Uterus (tissue), 2 donors: ENCODE measurements at regions not wholly inside any gene's neighbourhood (a gene's known extent, or its start where the extent isn't known, plus 50 kb on each side); places are given as distances from the start of the nearest gene placed in this dataset.

ENCODE experiments used
- CTCF ChIP-seq, 4 experiments: fragments of 200-600 bp in 2 of 4; fragments of 450-650 bp in 2 of 4; sonication (generic) in 2 of 4; IDR thresholded peaks; one replicate each; pipeline ENCODE4 v1.5.1; 2016 to 2019; ENCODE audit warnings: antibody characterized with exemption in 4 of 4, mild to moderate bottlenecking in 2 of 4, moderate library complexity in 1 of 4
- POLR2A ChIP-seq, 2 donors: fragments of 450-650 bp; IDR thresholded peaks; one replicate each; pipeline ENCODE4 v1.6.1; 2016; ENCODE audit warnings: antibody characterized with exemption in 2 of 2, mild to moderate bottlenecking in 1 of 2, moderate library complexity in 1 of 2

- no peak for TF ChIP-seq POLR2A (IDR thresholded peaks at IDR 0.05)
- TF ChIP-seq CTCF (IDR thresholded peaks at IDR 0.05), result no peak
Observed at GRCh38 chr1:194474701-194475100, 1288.3 kb upstream of the B3GALT2 start.
